SIG-M5 treated with dmso at 0.1 percent for 504 hours (cell line): ENCODE measurements at regions not wholly inside any gene's neighbourhood (a gene's known extent, or its start where the extent isn't known, plus 50 kb on each side); places are given as distances from the start of the nearest gene placed in this dataset.

Experiments used
- DNase-seq: peaks from one replicate; lab custom pipeline; 2025; ENCODE audit not compliant: unreplicated experiment; lab: John Stamatoyannopoulos, UW

- DNase-seq = no peak
Measured at GRCh38 chrX:122500556-122500955, 683.5 kb upstream of the GRIA3 start.

GRCh38 chrX:122501652-122502051, 682.4 kb upstream of the GRIA3 start:
- DNase-seq = no peak

- no peak for DNase-seq
Measured at GRCh38 chrX:122504026-122504425, 680.1 kb upstream of the GRIA3 start.

GRCh38 chrX:122512561-122513072, 671.5 kb upstream of the GRIA3 start:
- peak; percentile 2 for DNase-seq

- no peak for DNase-seq
Measured at GRCh38 chrX:122517786-122518185, 666.3 kb upstream of the GRIA3 start.

- no peak for DNase-seq
Measured at GRCh38 chrX:122545778-122546177, 638.3 kb upstream of the GRIA3 start.

GRCh38 chrX:122546269-122546668, 637.8 kb upstream of the GRIA3 start:
- no peak for DNase-seq

GRCh38 chrX:122552286-122552800, 631.7 kb upstream of the GRIA3 start:
- DNase-seq = peak; percentile 5

- DNase-seq = no peak
Measured at GRCh38 chrX:122555925-122556324, 628.2 kb upstream of the GRIA3 start.

GRCh38 chrX:122565952-122566351, 618.1 kb upstream of the GRIA3 start:
- DNase-seq = peak; percentile 6

GRCh38 chrX:122566401-122566800, 617.7 kb upstream of the GRIA3 start:
- no peak for DNase-seq

- DNase-seq = no peak
Measured at GRCh38 chrX:122567911-122568310, 616.2 kb upstream of the GRIA3 start.

- no peak for DNase-seq
Measured at GRCh38 chrX:122572461-122572860, 611.6 kb upstream of the GRIA3 start.

- DNase-seq = no peak
Measured at GRCh38 chrX:122579036-122579435, 605.0 kb upstream of the GRIA3 start.

- no peak for DNase-seq
Measured at GRCh38 chrX:122579526-122579925, 604.6 kb upstream of the GRIA3 start.

- no peak for DNase-seq
Measured at GRCh38 chrX:122582280-122582974, 601.7 kb upstream of the GRIA3 start.

- DNase-seq = no peak
Measured at GRCh38 chrX:122582975-122583305, 601.1 kb upstream of the GRIA3 start.

GRCh38 chrX:122583551-122583950, 600.5 kb upstream of the GRIA3 start:
- DNase-seq = no peak

GRCh38 chrX:122584981-122585380, 599.1 kb upstream of the GRIA3 start:
- no peak for DNase-seq

GRCh38 chrX:122586831-122587230, 597.2 kb upstream of the GRIA3 start:
- DNase-seq = no peak

GRCh38 chrX:122591546-122591945, 592.5 kb upstream of the GRIA3 start:
- DNase-seq = no peak

GRCh38 chrX:122596998-122597397, 587.1 kb upstream of the GRIA3 start:
- DNase-seq = no peak

GRCh38 chrX:122622795-122623194, 561.3 kb upstream of the GRIA3 start:
- DNase-seq = no peak
